GM19035 (cell line): ENCODE measurements at regions not wholly inside any gene's neighbourhood (a gene's known extent, or its start where the extent isn't known, plus 50 kb on each side); places are given as distances from the start of the nearest gene placed in this dataset.

ENCODE experiments used
- ATAC-seq: cut with Tn5 transposase; IDR thresholded peaks from one replicate; pipeline ENCODE4 v1.9.1; 2021; ENCODE audit not compliant: unreplicated experiment

GRCh38 chr5:121795511-121795910 is 56.2 kb upstream of the FTMT start:
- no peak for ATAC-seq

DNA sequence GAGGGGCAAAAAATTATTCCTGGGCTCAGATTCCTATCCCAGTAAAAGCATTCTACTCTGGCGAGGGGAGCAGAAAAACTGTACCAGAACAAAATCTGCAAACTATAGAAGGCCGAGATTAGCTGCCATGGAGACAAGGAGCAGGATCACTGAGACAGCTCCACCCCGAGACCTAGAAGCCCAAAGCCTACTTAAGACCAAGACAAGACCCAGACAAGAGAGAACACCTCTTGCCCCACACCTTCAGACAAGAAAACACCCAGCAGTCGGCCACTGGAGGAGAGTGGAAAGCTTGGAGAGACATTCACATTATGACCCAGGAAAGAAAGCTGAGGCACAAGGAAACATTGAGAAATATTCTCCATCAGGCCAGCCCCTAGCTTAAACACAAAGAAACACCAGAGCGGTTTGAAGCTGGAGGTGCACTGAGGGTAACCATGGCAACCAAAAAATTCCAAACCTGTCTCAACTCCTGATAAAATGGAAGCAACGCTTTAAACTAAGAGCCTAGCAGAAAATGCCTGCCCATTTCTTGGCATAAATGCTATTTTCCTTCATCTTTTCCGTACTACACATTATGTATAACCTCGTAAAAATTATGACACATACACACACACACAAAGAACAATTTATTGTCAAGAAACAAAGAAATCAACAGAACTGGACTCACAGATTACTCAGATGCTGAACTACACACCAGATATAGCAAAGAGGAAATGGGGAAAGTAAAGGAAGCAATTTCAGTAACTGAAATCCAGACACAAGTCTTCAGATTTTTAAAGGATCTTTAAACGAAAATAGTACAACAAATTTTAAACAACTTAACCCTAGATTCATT is 53.8 kb upstream of the FTMT start:
- no peak for ATAC-seq
